AG09319 (cell line): ENCODE measurements at regions not wholly inside any gene's neighbourhood (a gene's known extent, or its start where the extent isn't known, plus 50 kb on each side); places are given as distances from the start of the nearest gene placed in this dataset.

Experiments
- DNase-seq: peaks from one replicate; pipeline ENCODE4 v3.0.0-alpha.2; 2010; ENCODE audit warnings: low read depth; ENCODE audit errors: extremely low read depth
- CTCF ChIP-seq: IDR thresholded peaks from 2 replicates; pipeline ENCODE4 v1.5.1; 2011; ENCODE audit warnings: low read depth, mild to moderate bottlenecking, inconsistent platforms, low read length, moderate library complexity

- DNase-seq = peak; percentile 71
- no peak for TF ChIP-seq CTCF
Observed at GRCh38 chr4:154004507-154005170, 215.8 kb upstream of the SFRP2 start.

GRCh38 chr4:154004016-154004415 is 215.1 kb upstream of the SFRP2 start:
- peak; percentile 39 for DNase-seq
- TF ChIP-seq CTCF = no peak

GRCh38 chr4:154003378-154003777 is 214.5 kb upstream of the SFRP2 start:
- TF ChIP-seq CTCF = no peak
- DNase-seq = no peak

GRCh38 chr4:154001193-154001592 is 212.3 kb upstream of the SFRP2 start:
- TF ChIP-seq CTCF = no peak
- no peak for DNase-seq

GRCh38 chr4:153997516-153997915 is 208.6 kb upstream of the SFRP2 start:
- no peak for TF ChIP-seq CTCF
- DNase-seq = no peak

- no peak for TF ChIP-seq CTCF
- no peak for DNase-seq
Observed at GRCh38 chr4:153989505-153989904, 200.6 kb upstream of the SFRP2 start.

GRCh38 chr4:153988492-153989363 is 199.8 kb upstream of the SFRP2 start:
- no peak for DNase-seq
- no peak for TF ChIP-seq CTCF
